ENCODE measurements at regions not wholly inside any gene's neighbourhood (a gene's known extent, or its start where the extent isn't known, plus 50 kb on each side); places are given as distances from the start of the nearest gene placed in this dataset.

DNA sequence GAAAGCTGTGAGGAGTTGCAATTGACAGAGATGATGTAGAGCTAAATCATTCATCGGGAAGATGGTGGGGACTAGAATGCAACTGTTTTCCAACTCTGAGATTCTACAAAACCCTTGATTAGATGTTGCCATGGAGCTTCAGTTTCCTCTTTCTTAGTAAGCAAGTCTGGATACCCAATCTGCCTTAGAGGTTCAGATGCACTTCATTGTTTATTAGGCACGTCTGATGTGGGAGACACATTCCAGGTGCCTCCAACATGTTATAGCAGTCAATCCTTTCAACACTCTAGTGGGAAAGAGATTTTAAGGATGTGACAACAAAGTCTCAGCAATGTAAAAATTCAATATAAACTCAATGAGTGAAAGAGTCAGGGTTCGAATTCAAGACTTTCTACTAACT is 291.3 kb upstream of the PHYHIPL start:
- intact Hi-C loops (cut with DNase I, micrococcal nuclease) = no loop called here
- no peak for ATAC-seq
- DNase-seq = no peak

DNA sequence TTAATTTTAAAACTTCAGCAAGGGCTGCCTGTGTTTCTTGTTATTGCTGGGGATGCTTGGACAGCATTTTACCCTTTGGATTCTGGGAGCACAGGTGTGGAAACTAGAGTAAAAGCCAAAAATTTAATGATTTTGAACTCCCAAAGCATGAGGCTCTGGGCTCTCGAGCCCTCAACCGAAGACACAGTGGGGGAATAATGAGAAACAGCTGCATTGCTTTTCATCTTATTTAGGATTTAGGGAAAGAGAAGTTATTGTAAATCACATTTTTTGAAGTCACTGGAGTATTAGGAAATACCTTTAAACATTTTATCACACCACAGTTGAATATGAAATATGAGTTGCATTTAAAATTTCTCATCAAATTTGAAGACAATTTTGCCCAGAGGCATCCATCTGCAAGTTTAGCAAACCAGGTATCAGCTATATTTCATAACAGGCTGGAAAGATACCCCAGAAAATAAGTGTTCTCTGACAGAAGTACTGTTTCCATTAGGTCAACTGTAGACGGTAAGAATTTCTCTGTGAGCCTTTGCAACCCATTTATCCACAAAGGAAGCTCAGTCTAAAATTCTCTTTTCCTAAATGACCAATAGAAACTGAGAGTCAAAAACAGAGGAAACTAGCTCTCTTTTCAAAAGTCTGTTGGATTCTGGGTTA is 290.6 kb upstream of the PHYHIPL start:
- intact Hi-C loops (cut with DNase I, micrococcal nuclease) = no loop called here
- DNase-seq (no peak), ATAC-seq (no peak)

DNA sequence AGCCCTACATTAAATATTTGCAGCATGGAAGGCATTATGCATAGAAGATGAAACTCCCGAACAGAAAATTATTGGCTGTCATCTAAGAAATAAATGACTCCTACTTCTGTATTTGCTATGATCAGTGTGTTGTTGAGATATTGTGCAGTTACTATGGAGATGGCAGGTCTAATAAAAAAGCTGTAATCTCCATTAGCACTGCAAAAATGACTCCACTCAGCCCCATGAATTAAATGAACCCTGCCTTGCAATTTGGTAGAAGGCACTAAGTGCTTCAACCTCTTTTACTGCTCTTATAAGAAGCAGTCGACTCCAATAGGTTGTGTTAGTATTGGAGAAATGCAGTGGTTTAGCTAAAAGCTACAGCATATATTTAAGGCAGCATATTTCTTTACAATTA is 290.0 kb upstream of the PHYHIPL start:
- intact Hi-C loops (cut with DNase I, micrococcal nuclease) = no loop called here
- DNase-seq = no peak
- no peak for ATAC-seq

DNA sequence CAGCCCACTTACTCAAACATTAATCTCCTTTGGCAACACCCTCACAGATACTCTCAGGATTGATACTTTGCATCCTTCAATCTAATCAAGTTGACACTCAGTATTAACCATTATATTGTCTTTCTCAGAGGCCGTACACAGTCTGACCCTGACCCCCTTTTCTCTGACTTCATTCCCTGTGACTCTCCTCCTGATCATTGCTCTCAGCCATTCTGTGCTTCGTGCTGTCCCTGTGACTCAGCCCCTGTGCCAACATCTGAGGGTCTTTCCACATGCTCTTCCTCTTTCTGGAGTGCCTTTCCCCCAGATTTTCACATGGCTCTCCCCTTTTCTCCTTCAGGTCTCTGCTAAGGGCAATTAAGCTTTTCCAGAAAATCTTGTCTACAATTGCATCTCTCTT is 289.0 kb upstream of the PHYHIPL start:
- ATAC-seq = no peak
- intact Hi-C loops (cut with DNase I, micrococcal nuclease) = no loop called here

GRCh38 chr10:58888957-58889356 is 287.5 kb upstream of the PHYHIPL start:
- intact Hi-C loops (cut with DNase I, micrococcal nuclease) = no loop called here
- no peak for DNase-seq
- ATAC-seq = no peak

More for the DNA sequence above, 289.0 kb upstream of the PHYHIPL start:
- no peak for DNase-seq

DNA sequence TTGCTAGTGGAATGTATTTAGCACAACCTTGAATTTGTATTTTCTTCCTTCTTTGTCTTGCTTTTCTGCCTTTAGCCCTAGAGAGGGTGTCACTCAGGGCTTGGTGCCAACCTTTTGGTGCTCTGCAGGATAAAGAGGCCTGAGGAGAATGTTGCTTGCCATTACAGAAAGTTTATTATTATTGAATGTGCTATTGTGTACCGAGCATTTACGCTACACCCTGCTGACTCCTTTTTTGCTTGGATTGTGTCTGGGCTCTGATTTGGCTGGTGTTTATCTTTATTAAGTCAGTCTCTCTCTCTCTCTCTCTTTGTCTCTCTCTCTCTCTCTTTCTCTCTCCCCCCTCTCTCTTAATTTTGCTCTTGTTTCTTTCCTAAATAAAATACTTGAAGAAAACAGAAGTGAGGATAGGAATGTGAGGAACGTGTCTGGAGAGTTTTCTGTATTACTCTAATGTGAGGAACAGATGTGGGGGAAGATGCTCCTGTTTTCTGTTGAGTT is 284.4 kb upstream of the PHYHIPL start:
- ATAC-seq (no peak), DNase-seq (peak in 1 of 2 donors; percentile 18)
- intact Hi-C loops (cut with DNase I, micrococcal nuclease) = no loop called here

- no peak for DNase-seq
- intact Hi-C loops (cut with DNase I, micrococcal nuclease) = no loop called here
- peak; percentile 52 for ATAC-seq
These were observed 281.5 kb upstream of the PHYHIPL start for GRCh38 chr10:58894929-58895328.

DNA sequence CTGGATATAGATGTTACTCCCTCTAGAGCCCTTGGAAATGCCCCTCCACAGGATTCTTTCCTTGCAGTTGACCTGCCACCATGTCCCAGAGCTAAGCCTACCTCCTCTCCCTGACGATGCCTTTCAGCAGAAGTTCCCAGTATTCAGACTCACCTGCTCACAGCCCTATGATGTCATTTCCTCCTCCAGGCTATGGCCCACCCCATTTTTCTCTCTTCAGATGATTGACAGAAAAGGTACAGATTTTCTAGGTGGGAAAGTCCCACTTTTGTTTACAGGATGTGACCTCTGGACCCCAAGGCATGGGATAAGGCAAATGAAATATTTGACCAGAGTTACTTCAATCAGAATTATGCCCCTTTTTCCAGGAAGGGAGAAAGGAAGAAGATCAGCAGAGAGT is 280.2 kb upstream of the PHYHIPL start:
- DNase-seq = no peak
- ATAC-seq = peak; percentile 56
- intact Hi-C loops (cut with DNase I, micrococcal nuclease) = no loop called here

- ATAC-seq (no peak), DNase-seq (no peak)
- intact Hi-C loops (cut with DNase I, micrococcal nuclease) = no loop called here
These were observed 279.2 kb upstream of the PHYHIPL start for GRCh38 chr10:58897236-58897635.

DNA sequence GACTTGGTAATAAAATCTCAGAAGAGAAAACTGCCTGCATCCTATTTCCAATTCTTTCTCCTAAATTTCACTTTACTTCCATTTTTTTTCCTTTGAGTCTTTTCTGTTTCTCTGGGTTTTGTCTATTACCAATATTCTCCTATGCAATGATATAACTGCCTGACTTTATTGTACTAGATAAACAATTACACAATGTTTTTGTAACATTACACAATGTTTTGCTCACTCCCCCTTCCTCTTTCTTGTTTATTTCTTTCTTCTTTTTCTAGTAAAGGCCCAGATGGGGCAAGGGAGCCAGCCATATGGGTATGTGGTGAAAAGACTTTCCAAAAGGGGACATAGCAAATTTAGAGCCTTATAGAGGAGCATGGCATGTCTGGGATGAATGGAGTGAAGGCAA is 278.7 kb upstream of the PHYHIPL start:
- DNase-seq = no peak
- intact Hi-C loops (cut with DNase I, micrococcal nuclease) = no loop called here
- ATAC-seq = no peak

DNA sequence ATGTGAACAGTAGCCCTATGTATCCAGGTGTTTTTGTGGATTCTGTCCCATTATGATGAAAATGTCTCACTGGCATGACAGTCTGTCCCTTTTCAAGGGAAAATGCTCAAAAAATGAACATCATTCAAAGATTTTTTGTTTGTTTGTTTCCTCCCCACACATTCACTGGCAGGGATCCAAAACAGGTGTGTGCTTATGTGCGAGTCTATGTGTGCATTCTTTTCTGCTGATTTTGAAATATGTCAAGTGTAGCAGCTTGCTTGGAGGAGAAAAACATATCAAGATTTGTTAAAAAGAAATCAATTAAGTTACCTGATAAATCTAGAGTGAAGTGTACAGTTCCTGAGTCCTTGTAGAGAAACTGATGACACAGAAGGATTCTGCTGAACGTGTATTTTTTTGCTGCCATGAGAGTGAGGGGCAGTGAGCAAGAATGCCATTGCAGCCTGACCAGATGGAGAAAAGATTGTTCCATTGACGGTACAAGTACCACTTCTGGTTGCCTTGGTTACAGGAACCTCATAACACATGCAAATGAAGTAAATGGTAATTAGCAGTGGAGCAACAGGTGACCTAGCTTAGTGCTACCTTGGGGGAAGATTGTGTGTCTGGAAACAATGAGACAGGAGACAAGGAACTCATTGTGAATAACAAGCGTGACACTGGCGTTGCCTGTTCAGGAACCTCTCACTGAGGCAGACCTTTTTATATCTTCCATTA is 277.4 kb upstream of the PHYHIPL start:
- DNase-seq (no peak), ATAC-seq (no peak)
- intact Hi-C loops (cut with DNase I, micrococcal nuclease) = no loop called here

- intact Hi-C loops (cut with DNase I, micrococcal nuclease) = no loop called here
- DNase-seq (no peak), ATAC-seq (no peak)
These were observed 275.3 kb upstream of the PHYHIPL start for GRCh38 chr10:58901092-58901646.

DNA sequence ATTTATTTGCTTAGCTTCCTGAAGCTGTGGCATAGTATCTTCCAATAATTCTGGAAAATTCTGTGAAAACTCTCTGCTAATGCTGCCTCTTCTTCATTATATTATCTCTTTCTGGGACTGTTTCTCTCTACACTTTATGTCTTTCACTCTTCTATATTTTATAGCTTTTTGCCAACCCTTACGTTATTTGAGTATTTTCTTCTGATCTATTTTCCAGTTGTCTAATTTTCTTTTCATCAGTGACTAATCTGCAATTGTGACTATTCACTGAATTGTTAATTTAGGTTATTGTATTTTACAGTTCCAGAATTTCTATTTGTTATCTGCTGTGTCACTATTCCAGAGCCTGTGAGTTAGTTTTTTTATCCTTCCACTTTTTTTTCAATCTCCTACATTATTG is 273.4 kb upstream of the PHYHIPL start:
- no peak for ATAC-seq
- intact Hi-C loops (cut with DNase I, micrococcal nuclease) = no loop called here
- DNase-seq = no peak

GRCh38 chr10:58909881-58910280 is 266.6 kb upstream of the PHYHIPL start:
- intact Hi-C loops (cut with DNase I, micrococcal nuclease) = no loop called here
- no peak for DNase-seq
- no peak for ATAC-seq

GRCh38 chr10:58913717-58914116 is 262.7 kb upstream of the PHYHIPL start:
- DNase-seq = no peak
- intact Hi-C loops (cut with DNase I, micrococcal nuclease) = no loop called here
- no peak for ATAC-seq

GRCh38 chr10:58918887-58919286 is 257.6 kb upstream of the PHYHIPL start:
- DNase-seq = no peak
- no peak for ATAC-seq
- intact Hi-C loops (cut with DNase I, micrococcal nuclease) = no loop called here

DNA sequence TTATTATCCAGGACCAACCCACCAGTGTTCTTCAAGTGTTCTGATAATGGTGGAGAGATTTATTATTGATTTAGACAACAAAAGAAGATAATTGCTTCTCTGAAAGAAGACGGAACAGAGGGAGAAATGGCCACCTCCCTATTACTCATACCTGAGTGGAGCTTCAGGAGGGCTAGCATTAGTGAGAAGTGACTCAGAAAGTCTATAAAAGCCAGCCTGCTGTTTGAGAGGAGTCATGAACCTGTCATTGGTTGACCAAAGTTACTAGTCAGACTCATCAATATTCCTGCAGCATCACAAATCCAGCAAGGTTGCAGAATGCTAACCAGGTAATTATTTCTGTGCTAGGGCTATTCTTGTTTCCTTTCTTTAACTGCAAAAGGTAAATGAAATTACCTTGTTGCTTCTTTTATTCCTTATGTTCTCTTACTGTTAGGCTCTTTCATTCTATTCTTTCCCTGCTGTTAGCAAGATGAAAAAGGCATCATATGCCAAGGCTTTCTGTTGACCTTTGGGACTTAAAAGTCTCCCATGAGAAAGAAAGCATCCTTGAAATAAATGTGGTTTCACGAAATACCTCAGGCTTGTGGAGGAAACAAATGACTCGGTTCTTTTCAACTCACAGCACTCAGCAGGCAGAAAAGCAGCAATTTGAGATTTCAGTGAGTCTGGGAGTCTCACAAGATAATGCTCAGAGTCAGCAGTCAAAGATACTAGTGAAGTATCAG is 256.4 kb upstream of the PHYHIPL start:
- DNase-seq (no peak), ATAC-seq (no peak)
- intact Hi-C loops (cut with DNase I, micrococcal nuclease) = no loop called here

DNA sequence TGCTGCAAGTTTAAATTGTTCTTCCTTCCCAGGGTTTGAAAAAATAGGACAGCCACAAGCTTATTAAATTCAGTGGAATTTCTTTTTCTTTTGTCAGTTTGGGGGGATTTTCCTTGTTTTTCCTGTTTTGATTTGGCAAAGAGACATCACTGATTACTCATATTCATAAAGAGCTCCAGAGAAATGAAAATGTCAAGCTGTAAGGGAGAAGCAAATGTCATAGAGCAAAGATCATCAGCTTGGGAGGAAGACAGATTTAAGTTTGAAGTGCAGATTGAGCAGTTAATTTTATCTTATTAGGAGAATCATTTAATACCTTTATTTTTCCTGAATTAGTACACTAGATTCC is 255.8 kb upstream of the PHYHIPL start:
- DNase-seq (no peak), ATAC-seq (no peak)
- intact Hi-C loops (cut with DNase I, micrococcal nuclease) = no loop called here

- ATAC-seq = no peak
- DNase-seq = no peak
- intact Hi-C loops (cut with DNase I, micrococcal nuclease) = no loop called here
These were observed 255.0 kb upstream of the PHYHIPL start for GRCh38 chr10:58921421-58921855.

GRCh38 chr10:58925381-58925780 is 251.1 kb upstream of the PHYHIPL start:
- intact Hi-C loops (cut with DNase I, micrococcal nuclease) = no loop called here
- ATAC-seq = no peak
- DNase-seq = no peak

All from left colon (tissue), 2 donors.